ENCODE measurements at regions not wholly inside any gene's neighbourhood (a gene's known extent, or its start where the extent isn't known, plus 50 kb on each side); places are given as distances from the start of the nearest gene placed in this dataset.

DNA sequence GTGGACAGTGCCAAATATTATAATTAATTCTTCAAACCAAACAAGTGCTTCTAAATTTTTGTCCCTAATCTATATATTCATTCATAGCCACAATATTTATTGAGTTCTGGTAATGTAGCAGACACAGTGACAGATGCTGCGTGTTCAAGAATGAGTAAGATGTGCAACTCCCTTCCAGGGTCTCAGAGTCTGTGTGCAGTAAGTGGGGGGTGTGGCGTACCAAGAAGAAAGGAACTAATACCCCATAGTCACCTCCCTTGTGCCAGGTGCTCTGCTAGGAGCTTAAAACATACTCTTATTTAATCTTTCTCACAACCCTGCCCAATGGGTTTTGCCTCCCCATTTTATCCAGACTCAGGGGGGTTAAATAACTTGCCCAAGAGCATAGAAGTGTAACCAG lies 358.7 kb downstream of the BARHL2 start:
- TF ChIP-seq, protein P1, sequence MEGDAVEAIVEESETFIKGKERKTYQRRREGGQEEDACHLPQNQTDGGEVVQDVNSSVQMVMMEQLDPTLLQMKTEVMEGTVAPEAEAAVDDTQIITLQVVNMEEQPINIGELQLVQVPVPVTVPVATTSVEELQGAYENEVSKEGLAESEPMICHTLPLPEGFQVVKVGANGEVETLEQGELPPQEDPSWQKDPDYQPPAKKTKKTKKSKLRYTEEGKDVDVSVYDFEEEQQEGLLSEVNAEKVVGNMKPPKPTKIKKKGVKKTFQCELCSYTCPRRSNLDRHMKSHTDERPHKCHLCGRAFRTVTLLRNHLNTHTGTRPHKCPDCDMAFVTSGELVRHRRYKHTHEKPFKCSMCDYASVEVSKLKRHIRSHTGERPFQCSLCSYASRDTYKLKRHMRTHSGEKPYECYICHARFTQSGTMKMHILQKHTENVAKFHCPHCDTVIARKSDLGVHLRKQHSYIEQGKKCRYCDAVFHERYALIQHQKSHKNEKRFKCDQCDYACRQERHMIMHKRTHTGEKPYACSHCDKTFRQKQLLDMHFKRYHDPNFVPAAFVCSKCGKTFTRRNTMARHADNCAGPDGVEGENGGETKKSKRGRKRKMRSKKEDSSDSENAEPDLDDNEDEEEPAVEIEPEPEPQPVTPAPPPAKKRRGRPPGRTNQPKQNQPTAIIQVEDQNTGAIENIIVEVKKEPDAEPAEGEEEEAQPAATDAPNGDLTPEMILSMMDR (IDR thresholded peaks at IDR 0.05; ENCODE audit: insufficient read depth, low read depth, low read length) = no peak
- TF ChIP-seq EZH2 (IDR thresholded peaks at IDR 0.05; ENCODE audit: insufficient read depth, low read length) = no peak
